Upper lobe of right lung (tissue), 1 donor: ENCODE measurements at regions not wholly inside any gene's neighbourhood (a gene's known extent, or its start where the extent isn't known, plus 50 kb on each side); places are given as distances from the start of the nearest gene placed in this dataset.
"Not testable (repeated sequence)": the region's sequence is repeated elsewhere in the genome, so short reads cannot be mapped to it uniquely, and the experiment has no call there.

Source experiments
- ATAC-seq: fragments of 200-7000 bp; cut with Tn5 transposase; one replicate; pipeline ENCODE4 v1.9.1; 2020; ENCODE audit warnings: mild to moderate bottlenecking, moderate library complexity
- DNase-seq: peaks from one replicate; pipeline ENCODE4 v3.0.0-alpha.2; 2020
- H3K27ac ChIP-seq: fragments of 200-600 bp; one replicate; pipeline ENCODE4 v1.8.0; 2022
- H3K27me3 ChIP-seq: fragments of 200-600 bp; one replicate; pipeline ENCODE4 v1.8.0; 2022; ENCODE audit warnings: mild to moderate bottlenecking
- H3K36me3 ChIP-seq: fragments of 200-600 bp; one replicate; pipeline ENCODE4 v1.8.0; 2022
- H3K4me1 ChIP-seq: fragments of 200-600 bp; one replicate; pipeline ENCODE4 v1.8.0; 2022
- H3K4me3 ChIP-seq: fragments of 200-600 bp; one replicate; pipeline ENCODE4 v1.8.0; 2022; ENCODE audit warnings: mild to moderate bottlenecking
- H3K9me3 ChIP-seq: fragments of 200-600 bp; one replicate; pipeline ENCODE4 v1.8.0; 2022
- intact Hi-C: fragments of 100-400 bp; cut with DNase I; formaldehyde crosslinking; loops from one replicate; pipeline ENCODE4 v1.11.0; 2022
- TF ChIP-seq, protein P1 (sequence below): fragments of 200-600 bp; IDR thresholded peaks from one replicate; pipeline ENCODE4 v1.8.0; 2022; ENCODE audit warnings: antibody characterized with exemption
- donor health status: DM: no; HTN: yes; CAD: no; lungs with severe emphysema.

DNA sequence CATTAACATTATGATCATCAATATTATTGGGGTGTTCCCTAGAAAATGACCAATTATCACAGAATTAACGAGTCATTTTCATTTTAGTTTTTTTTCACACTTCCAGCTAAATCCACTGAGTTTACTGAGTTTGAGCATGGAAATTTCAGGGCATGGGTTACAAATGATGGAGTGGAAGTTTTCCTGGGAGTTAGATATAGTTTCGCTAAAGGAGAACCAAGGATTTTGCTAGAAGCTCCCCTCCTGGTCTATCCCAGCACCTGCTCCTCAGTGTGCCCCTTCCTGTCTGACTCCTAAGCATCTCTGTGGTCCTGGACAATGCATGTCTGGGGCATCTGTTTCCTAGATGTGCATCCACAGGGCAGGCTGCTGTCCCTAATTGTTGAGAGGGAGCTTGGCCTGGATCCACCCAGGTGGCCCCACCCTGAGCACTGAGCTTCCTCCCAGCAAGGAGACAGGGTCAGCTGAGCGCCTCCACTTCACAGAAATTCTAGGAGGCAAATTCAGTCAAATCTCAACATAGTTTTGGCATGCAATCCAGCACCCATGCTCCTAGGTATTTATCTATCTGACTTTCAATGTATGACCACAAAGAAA is 102.3 kb upstream of the GOLGA6L6 start:
- Histone ChIP-seq H3K36me3 (no peaks in the 10 kb centered on the region), H3K4me3 (no peak overlapping the region), H3K4me1 (no peaks in the 10 kb centered on the region), H3K27me3 (peaks cover 15% of the 10 kb centered on the region), H3K9me3 (no peaks in the 10 kb centered on the region), H3K27ac (no peak overlapping the region)
- TF ChIP-seq, protein P1, sequence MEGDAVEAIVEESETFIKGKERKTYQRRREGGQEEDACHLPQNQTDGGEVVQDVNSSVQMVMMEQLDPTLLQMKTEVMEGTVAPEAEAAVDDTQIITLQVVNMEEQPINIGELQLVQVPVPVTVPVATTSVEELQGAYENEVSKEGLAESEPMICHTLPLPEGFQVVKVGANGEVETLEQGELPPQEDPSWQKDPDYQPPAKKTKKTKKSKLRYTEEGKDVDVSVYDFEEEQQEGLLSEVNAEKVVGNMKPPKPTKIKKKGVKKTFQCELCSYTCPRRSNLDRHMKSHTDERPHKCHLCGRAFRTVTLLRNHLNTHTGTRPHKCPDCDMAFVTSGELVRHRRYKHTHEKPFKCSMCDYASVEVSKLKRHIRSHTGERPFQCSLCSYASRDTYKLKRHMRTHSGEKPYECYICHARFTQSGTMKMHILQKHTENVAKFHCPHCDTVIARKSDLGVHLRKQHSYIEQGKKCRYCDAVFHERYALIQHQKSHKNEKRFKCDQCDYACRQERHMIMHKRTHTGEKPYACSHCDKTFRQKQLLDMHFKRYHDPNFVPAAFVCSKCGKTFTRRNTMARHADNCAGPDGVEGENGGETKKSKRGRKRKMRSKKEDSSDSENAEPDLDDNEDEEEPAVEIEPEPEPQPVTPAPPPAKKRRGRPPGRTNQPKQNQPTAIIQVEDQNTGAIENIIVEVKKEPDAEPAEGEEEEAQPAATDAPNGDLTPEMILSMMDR = no peak
- ATAC-seq (no peak), DNase-seq (no peak)
- intact Hi-C loops = no loop called here

DNA sequence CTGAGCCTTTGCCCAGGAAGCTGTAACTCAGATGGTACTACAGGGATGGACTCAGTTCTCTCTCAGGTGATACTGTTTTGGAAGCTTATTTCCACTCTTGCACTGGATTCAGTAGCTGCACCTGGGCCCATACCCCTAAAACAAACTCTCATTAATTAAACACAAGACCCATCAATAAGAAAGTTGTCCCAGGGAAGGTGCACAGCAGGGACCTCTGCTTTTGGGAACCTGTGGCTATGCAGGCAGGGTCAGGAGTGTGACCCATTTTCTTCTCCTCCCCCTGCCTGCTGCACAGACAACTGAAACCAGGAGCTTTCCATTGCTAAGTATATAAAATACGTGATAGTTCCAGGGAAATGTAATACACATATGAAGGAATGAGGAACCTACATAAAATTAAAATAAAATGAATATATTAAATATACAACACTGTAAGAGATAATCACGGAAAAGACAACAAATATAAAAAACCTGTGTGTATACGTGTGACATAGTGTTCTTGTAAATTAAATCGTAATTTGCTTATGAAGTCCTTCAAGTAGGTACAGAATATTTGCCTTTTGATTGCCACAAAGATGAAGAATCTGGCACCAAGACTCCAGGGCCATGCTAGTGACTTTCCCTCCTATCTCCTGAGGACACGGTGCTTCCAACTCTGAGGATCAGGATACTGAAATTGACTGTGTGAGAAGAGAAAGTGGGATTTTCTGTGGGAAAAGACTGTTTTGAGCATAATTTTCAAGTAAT is 101.6 kb upstream of the GOLGA6L6 start:
- Histone ChIP-seq H3K27ac (no peak overlapping the region), H3K4me3 (no peak overlapping the region), H3K9me3 (no peaks in the 10 kb centered on the region), H3K36me3 (no peaks in the 10 kb centered on the region), H3K4me1 (no peaks in the 10 kb centered on the region), H3K27me3 (peaks cover 15% of the 10 kb centered on the region)
- DNase-seq = no peak
- TF ChIP-seq, protein P1 = no peak
- no peak for ATAC-seq
- intact Hi-C loops = no loop called here

DNA sequence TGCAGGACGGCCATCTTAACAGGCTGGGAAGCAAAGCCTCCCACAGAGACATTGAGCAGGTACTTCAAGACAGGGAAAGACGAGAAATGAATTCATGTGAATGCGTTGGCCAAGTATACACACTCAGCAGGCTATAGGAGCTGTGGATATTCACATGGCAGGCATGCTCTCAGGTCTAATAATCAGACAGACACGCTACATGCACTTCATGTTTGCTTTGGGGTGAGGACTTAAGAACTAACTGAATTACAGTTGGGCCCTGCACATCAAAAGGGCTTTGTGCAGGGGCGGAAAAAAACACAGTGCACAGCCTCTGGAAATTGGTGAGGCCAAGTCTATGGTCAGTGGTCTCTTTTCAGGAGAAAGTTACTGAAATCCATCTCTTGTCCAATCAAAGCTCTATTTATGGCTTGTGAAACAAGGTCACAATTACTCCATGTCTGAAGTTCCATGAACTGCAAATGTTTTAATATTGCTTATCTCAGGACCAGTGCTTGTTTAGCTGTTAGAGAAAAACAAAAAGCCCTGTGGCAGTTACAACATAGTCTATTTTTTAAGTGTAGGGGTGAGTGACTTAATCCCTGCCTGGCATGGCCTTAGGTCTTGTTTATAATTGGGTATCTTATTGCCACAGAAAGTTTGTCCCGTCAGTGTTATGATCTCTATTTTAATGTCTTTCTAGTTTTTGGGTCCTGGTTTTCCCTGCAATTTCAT is 100.6 kb upstream of the GOLGA6L6 start:
- no peak for ATAC-seq
- intact Hi-C loops = no loop called here
- DNase-seq = no peak

GRCh38 chr15:20640427-20640826 is 98.8 kb upstream of the GOLGA6L6 start:
- H3K27ac ChIP-seq, DNase-seq, H3K9me3 ChIP-seq, H3K36me3 ChIP-seq, H3K4me1 ChIP-seq, intact Hi-C loops, H3K4me3 ChIP-seq: not testable (repeated sequence)
- peak; percentile 83 for ATAC-seq
- H3K27me3 ChIP-seq = peaks cover 15% of the 10 kb centered on the region

More for the DNA sequence above, 100.6 kb upstream of the GOLGA6L6 start:
- H3K36me3 ChIP-seq = no peaks in the 10 kb centered on the region
- H3K27me3 ChIP-seq = peaks cover 15% of the 10 kb centered on the region
- H3K4me3 ChIP-seq = no peak overlapping the region
- no peaks in the 10 kb centered on the region for H3K4me1 ChIP-seq
- H3K9me3 ChIP-seq = no peaks in the 10 kb centered on the region
- H3K27ac ChIP-seq = no peak overlapping the region
- TF ChIP-seq, protein P1 = no peak

GRCh38 chr15:20639224-20639623 is 97.6 kb upstream of the GOLGA6L6 start:
- H3K27ac ChIP-seq, DNase-seq, H3K36me3 ChIP-seq, intact Hi-C loops, H3K4me3 ChIP-seq, H3K4me1 ChIP-seq, H3K9me3 ChIP-seq, ATAC-seq: not testable (repeated sequence)
- peaks cover 15% of the 10 kb centered on the region for H3K27me3 ChIP-seq

GRCh38 chr15:20637499-20637898 is 95.9 kb upstream of the GOLGA6L6 start:
- H3K36me3 ChIP-seq, H3K4me1 ChIP-seq, DNase-seq, H3K9me3 ChIP-seq, H3K4me3 ChIP-seq, ATAC-seq, H3K27me3 ChIP-seq, H3K27ac ChIP-seq, intact Hi-C loops: not testable (repeated sequence)

- ATAC-seq, H3K36me3 ChIP-seq, H3K27ac ChIP-seq, H3K27me3 ChIP-seq, H3K4me3 ChIP-seq, H3K4me1 ChIP-seq, intact Hi-C loops, DNase-seq, H3K9me3 ChIP-seq: not testable (repeated sequence)
These were observed 87.9 kb upstream of the GOLGA6L6 start for GRCh38 chr15:20629526-20629925.

DNA sequence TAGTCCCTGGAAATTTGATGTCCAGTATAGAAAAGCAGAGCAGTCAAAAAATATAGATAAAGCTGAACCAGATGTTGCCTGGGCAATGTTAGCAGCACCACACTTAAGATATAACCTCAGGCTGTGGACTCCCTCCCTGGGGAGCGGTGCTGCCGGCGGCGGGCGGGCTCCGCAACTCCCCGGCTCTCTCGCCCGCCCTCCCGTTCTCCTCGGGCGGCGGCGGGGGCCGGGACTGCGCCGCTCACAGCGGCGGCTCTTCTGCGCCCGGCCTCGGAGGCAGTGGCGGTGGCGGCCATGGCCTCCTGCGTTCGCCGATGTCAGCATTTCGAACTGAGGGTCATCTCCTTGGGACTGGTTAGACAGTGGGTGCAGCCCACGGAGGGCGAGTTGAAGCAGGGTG is 86.9 kb upstream of the GOLGA6L6 start:
- H3K4me3 ChIP-seq, DNase-seq, intact Hi-C loops, H3K4me1 ChIP-seq, H3K27ac ChIP-seq, H3K27me3 ChIP-seq, H3K36me3 ChIP-seq, H3K9me3 ChIP-seq: not testable (repeated sequence)
- peak; percentile 43 for ATAC-seq

GRCh38 chr15:20625469-20625868 is 83.9 kb upstream of the GOLGA6L6 start:
- H3K27ac ChIP-seq, DNase-seq, H3K4me1 ChIP-seq, H3K27me3 ChIP-seq, H3K4me3 ChIP-seq, H3K9me3 ChIP-seq, intact Hi-C loops, H3K36me3 ChIP-seq: not testable (repeated sequence)
- peak; percentile 68 for ATAC-seq
